ENCODE measurements at regions not wholly inside any gene's neighbourhood (a gene's known extent, or its start where the extent isn't known, plus 50 kb on each side); places are given as distances from the start of the nearest gene placed in this dataset.

GRCh38 chr6:140932909-140933308 is 1199.8 kb upstream of the GJE1 start:
- Histone ChIP-seq H3K27me3 (ENCODE audit: insufficient read depth, insufficient read length) (no peaks in the 10 kb centered on the region), H3K9ac (ENCODE audit: insufficient read length, low read depth) (no peak overlapping the region), H3K9me3 (ENCODE audit: insufficient read depth, low read length) (no peaks in the 10 kb centered on the region), H3K4me3 (ENCODE audit: insufficient read length, low read depth) (no peak overlapping the region), H3K4me1 (ENCODE audit: insufficient read depth, insufficient read length) (no peaks in the 10 kb centered on the region), H3K36me3 (ENCODE audit: insufficient read depth, insufficient read length, low read length) (no peaks in the 10 kb centered on the region)
- DNase-seq (ENCODE audit: low read depth, low spot score) = no peak
- TF ChIP-seq ZNF274 (IDR thresholded peaks at IDR 0.05; ENCODE audit: low read depth, low read length) (no peak), YY1 (IDR thresholded peaks at IDR 0.05; ENCODE audit: insufficient read depth, insufficient read length) (no peak), SUZ12 (IDR thresholded peaks at IDR 0.05; ENCODE audit: extremely low read depth, insufficient read depth, insufficient read length) (no peak)

GRCh38 chr6:140931581-140931980 is 1201.1 kb upstream of the GJE1 start:
- no peak for TF ChIP-seq ZNF274 (IDR thresholded peaks at IDR 0.05; ENCODE audit: low read depth, low read length)
- no peak for TF ChIP-seq YY1 (IDR thresholded peaks at IDR 0.05; ENCODE audit: insufficient read depth, insufficient read length)
- TF ChIP-seq SUZ12 (IDR thresholded peaks at IDR 0.05; ENCODE audit: extremely low read depth, insufficient read depth, insufficient read length) = no peak
- Histone ChIP-seq H3K27me3 (ENCODE audit: insufficient read depth, insufficient read length) (no peaks in the 10 kb centered on the region), H3K9me3 (ENCODE audit: insufficient read depth, low read length) (no peaks in the 10 kb centered on the region), H3K9ac (ENCODE audit: insufficient read length, low read depth) (no peak overlapping the region), H3K4me1 (ENCODE audit: insufficient read depth, insufficient read length) (no peaks in the 10 kb centered on the region), H3K4me3 (ENCODE audit: insufficient read length, low read depth) (no peak overlapping the region), H3K36me3 (ENCODE audit: insufficient read depth, insufficient read length, low read length) (no peaks in the 10 kb centered on the region)
- no peak for DNase-seq (ENCODE audit: low read depth, low spot score)

GRCh38 chr6:140929121-140929520 is 1203.6 kb upstream of the GJE1 start:
- Histone ChIP-seq H3K4me3 (ENCODE audit: insufficient read length, low read depth) (no peak overlapping the region), H3K4me1 (ENCODE audit: insufficient read depth, insufficient read length) (no peaks in the 10 kb centered on the region), H3K27me3 (ENCODE audit: insufficient read depth, insufficient read length) (no peaks in the 10 kb centered on the region), H3K36me3 (ENCODE audit: insufficient read depth, insufficient read length, low read length) (no peaks in the 10 kb centered on the region), H3K9me3 (ENCODE audit: insufficient read depth, low read length) (no peaks in the 10 kb centered on the region), H3K9ac (ENCODE audit: insufficient read length, low read depth) (no peak overlapping the region)
- no peak for DNase-seq (ENCODE audit: low read depth, low spot score)
- TF ChIP-seq ZNF274 (IDR thresholded peaks at IDR 0.05; ENCODE audit: low read depth, low read length) (no peak), YY1 (IDR thresholded peaks at IDR 0.05; ENCODE audit: insufficient read depth, insufficient read length) (no peak), SUZ12 (IDR thresholded peaks at IDR 0.05; ENCODE audit: extremely low read depth, insufficient read depth, insufficient read length) (no peak)

- Histone ChIP-seq H3K36me3 (ENCODE audit: insufficient read depth, insufficient read length, low read length) (no peaks in the 10 kb centered on the region), H3K9ac (ENCODE audit: insufficient read length, low read depth) (no peak overlapping the region), H3K27me3 (ENCODE audit: insufficient read depth, insufficient read length) (no peaks in the 10 kb centered on the region), H3K4me3 (ENCODE audit: insufficient read length, low read depth) (no peak overlapping the region), H3K4me1 (ENCODE audit: insufficient read depth, insufficient read length) (no peaks in the 10 kb centered on the region), H3K9me3 (ENCODE audit: insufficient read depth, low read length) (no peaks in the 10 kb centered on the region)
- DNase-seq (ENCODE audit: low read depth, low spot score) = no peak
- TF ChIP-seq SUZ12 (IDR thresholded peaks at IDR 0.05; ENCODE audit: extremely low read depth, insufficient read depth, insufficient read length) (no peak), YY1 (IDR thresholded peaks at IDR 0.05; ENCODE audit: insufficient read depth, insufficient read length) (no peak), ZNF274 (IDR thresholded peaks at IDR 0.05; ENCODE audit: low read depth, low read length) (no peak)
Observed at GRCh38 chr6:140923048-140923447, 1209.7 kb upstream of the GJE1 start.

- no peaks in the 10 kb centered on the region for H3K27me3 ChIP-seq (ENCODE audit: insufficient read depth, insufficient read length)
- no peaks in the 10 kb centered on the region for H3K36me3 ChIP-seq (ENCODE audit: insufficient read depth, insufficient read length, low read length)
- no peaks in the 10 kb centered on the region for H3K9me3 ChIP-seq (ENCODE audit: insufficient read depth, low read length)
- no peak overlapping the region for H3K4me3 ChIP-seq (ENCODE audit: insufficient read length, low read depth)
- no peak overlapping the region for H3K9ac ChIP-seq (ENCODE audit: insufficient read length, low read depth)
- TF ChIP-seq YY1 (IDR thresholded peaks at IDR 0.05; ENCODE audit: insufficient read depth, insufficient read length) = no peak
- no peak for TF ChIP-seq SUZ12 (IDR thresholded peaks at IDR 0.05; ENCODE audit: extremely low read depth, insufficient read depth, insufficient read length)
- no peak for TF ChIP-seq ZNF274 (IDR thresholded peaks at IDR 0.05; ENCODE audit: low read depth, low read length)
- DNase-seq (ENCODE audit: low read depth, low spot score) = peak; percentile 3
- no peaks in the 10 kb centered on the region for H3K4me1 ChIP-seq (ENCODE audit: insufficient read depth, insufficient read length)
Observed at GRCh38 chr6:140921366-140922226, 1211.1 kb upstream of the GJE1 start.

- no peak for TF ChIP-seq YY1 (IDR thresholded peaks at IDR 0.05; ENCODE audit: insufficient read depth, insufficient read length)
- TF ChIP-seq SUZ12 (IDR thresholded peaks at IDR 0.05; ENCODE audit: extremely low read depth, insufficient read depth, insufficient read length) = no peak
- no peak for TF ChIP-seq ZNF274 (IDR thresholded peaks at IDR 0.05; ENCODE audit: low read depth, low read length)
- H3K36me3 ChIP-seq (ENCODE audit: insufficient read depth, insufficient read length, low read length) = no peaks in the 10 kb centered on the region
- no peaks in the 10 kb centered on the region for H3K9me3 ChIP-seq (ENCODE audit: insufficient read depth, low read length)
- H3K27me3 ChIP-seq (ENCODE audit: insufficient read depth, insufficient read length) = no peaks in the 10 kb centered on the region
- DNase-seq (ENCODE audit: low read depth, low spot score) = no peak
- no peak overlapping the region for H3K9ac ChIP-seq (ENCODE audit: insufficient read length, low read depth)
- H3K4me3 ChIP-seq (ENCODE audit: insufficient read length, low read depth) = no peak overlapping the region
- no peaks in the 10 kb centered on the region for H3K4me1 ChIP-seq (ENCODE audit: insufficient read depth, insufficient read length)
Observed at GRCh38 chr6:140917911-140918310, 1214.8 kb upstream of the GJE1 start.

- H3K36me3 ChIP-seq (ENCODE audit: insufficient read depth, insufficient read length, low read length) = no peaks in the 10 kb centered on the region
- H3K9me3 ChIP-seq (ENCODE audit: insufficient read depth, low read length) = no peaks in the 10 kb centered on the region
- no peak overlapping the region for H3K4me3 ChIP-seq (ENCODE audit: insufficient read length, low read depth)
- TF ChIP-seq SUZ12 (IDR thresholded peaks at IDR 0.05; ENCODE audit: extremely low read depth, insufficient read depth, insufficient read length) = no peak
- TF ChIP-seq YY1 (IDR thresholded peaks at IDR 0.05; ENCODE audit: insufficient read depth, insufficient read length) = no peak
- no peak for TF ChIP-seq ZNF274 (IDR thresholded peaks at IDR 0.05; ENCODE audit: low read depth, low read length)
- no peaks in the 10 kb centered on the region for H3K27me3 ChIP-seq (ENCODE audit: insufficient read depth, insufficient read length)
- H3K9ac ChIP-seq (ENCODE audit: insufficient read length, low read depth) = no peak overlapping the region
- DNase-seq (ENCODE audit: low read depth, low spot score) = no peak
- no peaks in the 10 kb centered on the region for H3K4me1 ChIP-seq (ENCODE audit: insufficient read depth, insufficient read length)
Observed at GRCh38 chr6:140915551-140915950, 1217.2 kb upstream of the GJE1 start.
